ENCODE measurements at regions not wholly inside any gene's neighbourhood (a gene's known extent, or its start where the extent isn't known, plus 50 kb on each side); places are given as distances from the start of the nearest gene placed in this dataset.
"Not testable (repeated sequence)": the region's sequence is repeated elsewhere in the genome, so short reads cannot be mapped to it uniquely, and the experiment has no call there.

- no peak for DNase-seq
Measured at GRCh38 chr2:103169861-103170260, 408.0 kb downstream of the TMEM182 start.

- no peak for DNase-seq
Measured at GRCh38 chr2:103172821-103173220, 411.0 kb downstream of the TMEM182 start.

DNA sequence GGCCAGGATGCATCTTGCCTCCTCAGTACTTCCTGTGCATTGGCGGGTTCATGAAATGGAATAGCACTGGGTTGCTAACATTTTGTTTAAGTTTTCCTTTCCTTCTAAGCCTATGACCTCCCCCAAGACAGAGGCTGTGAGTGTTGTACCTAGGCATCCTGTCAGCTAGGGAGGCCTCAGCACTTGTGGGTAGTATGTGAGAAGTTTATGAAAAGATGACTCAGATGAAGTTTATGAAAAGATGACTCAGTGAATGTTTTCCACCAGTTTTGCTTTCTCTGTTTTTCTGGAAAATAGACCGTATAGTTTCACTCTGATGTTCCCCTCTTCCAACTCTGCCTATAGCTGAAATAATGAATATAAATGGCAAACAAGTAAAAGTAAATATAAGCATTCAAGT is 412.9 kb downstream of the TMEM182 start:
- DNase-seq = no peak

DNA sequence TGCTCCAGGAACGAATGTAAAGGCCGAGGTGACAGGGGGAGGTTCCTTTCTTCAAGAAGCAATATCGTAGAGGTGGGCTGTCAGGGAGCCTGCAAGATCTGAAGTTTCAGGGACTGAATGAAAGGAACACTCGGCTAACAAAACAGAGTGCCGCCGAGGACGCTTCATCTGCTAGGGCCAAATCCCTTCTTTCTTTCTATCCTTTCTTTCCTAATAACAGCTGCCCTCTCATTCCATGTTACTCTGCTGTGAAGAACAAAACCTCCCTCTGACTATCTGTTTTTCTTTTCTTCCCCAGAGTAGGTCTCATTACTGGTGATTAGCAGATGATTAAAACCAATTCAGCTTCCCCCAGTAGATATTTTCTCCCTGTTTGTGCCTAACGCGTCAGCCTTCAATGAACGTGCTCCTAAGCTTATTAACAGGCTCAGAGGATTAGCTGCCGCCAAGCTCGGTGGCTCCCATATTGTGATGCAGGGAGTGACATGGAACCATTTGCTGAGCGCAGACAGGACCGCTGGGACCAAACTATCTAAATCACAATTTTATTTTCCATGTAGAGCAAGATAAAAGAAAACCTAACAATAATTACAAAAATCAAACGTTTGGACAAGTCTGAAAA is 414.6 kb downstream of the TMEM182 start:
- DNase-seq = no peak

GRCh38 chr2:103179798-103180197 is 418.0 kb downstream of the TMEM182 start:
- no peak for DNase-seq

DNA sequence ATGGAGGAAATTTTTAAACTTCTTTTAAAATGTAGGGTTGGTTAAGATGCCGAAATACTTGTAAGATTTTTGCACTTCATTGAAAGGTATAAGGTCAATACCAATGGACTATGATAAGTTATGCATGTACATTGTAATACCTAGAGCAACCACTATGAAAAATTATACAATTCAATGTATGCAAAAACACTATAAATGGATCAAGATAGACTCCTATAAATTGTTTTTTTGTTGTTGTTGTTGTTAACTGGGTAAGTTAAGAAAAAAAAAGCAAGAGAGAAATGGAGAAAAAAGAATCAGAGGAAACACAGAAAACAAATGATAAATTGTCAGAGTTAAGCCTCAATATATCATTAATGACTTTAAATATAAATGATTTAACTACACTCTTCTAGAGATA is 421.2 kb downstream of the TMEM182 start:
- no peak for DNase-seq

DNA sequence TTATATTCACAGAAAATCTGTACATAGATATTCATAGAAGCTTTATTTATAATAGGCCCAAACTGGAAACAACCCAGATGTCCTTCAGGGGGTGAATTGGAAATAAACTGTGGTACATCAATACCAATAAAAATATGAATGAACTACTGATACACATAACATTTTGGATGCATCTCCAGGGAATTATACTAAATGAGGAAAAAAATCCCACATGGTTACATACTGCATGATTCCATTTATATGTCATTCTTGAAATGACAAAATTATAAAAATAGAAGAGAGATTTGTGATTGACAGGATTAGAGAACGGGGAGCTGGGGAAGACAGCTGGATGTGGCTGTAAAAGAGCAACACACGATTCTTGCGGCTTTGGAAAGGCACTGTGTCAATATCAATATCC is 435.0 kb downstream of the TMEM182 start:
- DNase-seq = no peak

- not testable (repeated sequence) for DNase-seq
Measured at GRCh38 chr2:103200774-103201173, 438.9 kb downstream of the TMEM182 start.

- DNase-seq = no peak
Measured at GRCh38 chr2:103208916-103209315, 447.1 kb downstream of the TMEM182 start.

- DNase-seq = no peak
Measured at GRCh38 chr2:103213028-103213542, 451.3 kb downstream of the TMEM182 start.

DNA sequence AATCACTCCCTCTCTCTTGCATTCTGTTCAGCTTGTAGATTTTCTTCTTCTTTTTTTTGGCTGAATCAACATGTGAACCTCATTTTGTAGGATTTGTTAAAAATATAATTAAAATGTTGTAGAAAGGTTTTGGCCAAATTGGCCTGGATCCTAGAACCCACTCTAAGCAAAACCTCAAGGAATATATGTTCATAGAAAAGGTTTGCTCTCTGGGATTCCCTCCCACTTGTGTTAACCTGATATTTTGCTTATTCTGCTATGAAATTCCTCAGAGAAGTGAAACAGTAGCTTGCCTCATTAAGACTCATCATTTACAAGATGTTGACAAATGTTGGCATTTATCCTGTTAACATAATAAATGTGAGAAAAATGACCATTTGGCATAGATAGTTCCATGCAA is 456.7 kb downstream of the TMEM182 start:
- no peak for DNase-seq

- no peak for DNase-seq
Measured at GRCh38 chr2:103219398-103219797, 457.6 kb downstream of the TMEM182 start.

- no peak for DNase-seq
Measured at GRCh38 chr2:103222969-103223368, 461.1 kb downstream of the TMEM182 start.

DNA sequence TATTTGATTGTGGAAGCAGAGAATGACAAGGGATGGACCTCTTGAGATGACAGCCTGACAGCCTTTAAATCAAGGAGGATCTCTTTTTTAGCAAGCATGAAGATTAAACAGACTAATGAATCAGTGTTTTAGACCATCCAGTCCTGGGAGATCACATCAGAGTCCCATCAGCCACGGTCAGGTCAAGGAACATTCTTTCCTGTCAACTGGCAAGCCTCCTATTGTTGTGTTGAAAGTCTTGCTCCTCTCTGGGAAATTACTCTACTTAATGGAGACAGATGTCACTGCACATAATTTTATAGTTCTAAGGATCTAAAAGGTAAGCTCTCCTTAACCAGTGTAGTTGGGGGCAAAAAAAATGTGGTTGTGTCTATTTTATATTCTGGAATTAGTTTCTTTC is 469.0 kb downstream of the TMEM182 start:
- DNase-seq = no peak

DNA sequence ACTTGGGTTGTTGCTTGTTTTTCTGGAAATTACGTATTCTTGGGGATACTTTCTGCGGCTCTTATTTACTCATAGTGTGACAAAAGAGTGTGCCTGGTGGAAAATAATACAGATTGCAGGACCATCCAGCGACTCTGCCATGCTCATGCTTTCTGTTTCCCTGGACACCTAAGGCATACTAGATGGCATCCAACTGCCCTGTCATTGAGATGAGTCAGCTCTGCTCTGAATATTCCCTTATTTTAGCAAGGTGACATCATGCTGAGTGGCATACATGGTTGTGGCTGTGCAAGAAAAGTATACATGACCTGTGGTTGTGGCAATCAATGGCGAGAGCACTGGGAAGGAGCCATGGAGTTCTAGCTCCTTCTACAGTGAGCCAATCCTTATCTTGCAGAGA is 471.0 kb downstream of the TMEM182 start:
- no peak for DNase-seq

GRCh38 chr2:103233691-103234090 is 471.9 kb downstream of the TMEM182 start:
- no peak for DNase-seq

DNA sequence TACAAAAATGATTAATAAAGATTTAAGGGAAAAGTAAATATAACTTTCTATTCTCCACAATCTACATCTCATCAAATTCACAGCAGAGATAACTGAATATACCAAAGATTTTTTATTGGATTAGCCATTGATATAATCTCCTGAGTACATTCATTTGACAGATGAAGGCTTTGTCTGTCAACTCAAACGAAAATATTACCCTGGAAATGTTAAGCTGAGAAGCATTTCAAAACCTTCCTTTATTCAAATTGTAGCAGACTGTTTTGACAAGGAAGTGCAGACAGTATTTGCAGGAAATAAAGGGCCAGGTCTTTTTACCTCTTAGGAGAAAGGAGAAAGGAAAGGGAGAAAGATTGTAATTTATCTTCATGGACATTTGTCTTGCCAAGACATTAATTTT is 473.5 kb downstream of the TMEM182 start:
- DNase-seq = no peak

- DNase-seq = no peak
Measured at GRCh38 chr2:103249462-103249861, 487.6 kb downstream of the TMEM182 start.

DNA sequence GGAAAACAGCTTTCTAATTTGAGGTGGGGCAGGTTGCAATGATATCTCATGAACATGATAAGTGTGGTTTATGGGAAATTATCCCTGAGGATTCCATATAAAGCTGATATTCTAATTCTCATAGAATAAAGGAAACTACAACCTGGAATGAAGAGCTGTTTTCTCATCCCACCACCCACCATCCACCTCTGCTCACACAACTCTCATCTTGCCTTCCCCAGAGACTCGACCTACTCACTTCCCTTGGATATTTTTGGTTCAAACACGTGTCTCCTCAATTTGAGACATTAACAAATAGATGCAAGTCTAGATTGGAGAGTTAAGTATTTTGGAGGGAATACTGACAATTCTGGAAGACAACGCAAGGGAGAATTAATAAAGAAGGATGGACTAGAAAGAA is 490.9 kb downstream of the TMEM182 start:
- no peak for DNase-seq

- no peak for DNase-seq
Measured at GRCh38 chr2:103254611-103255010, 492.8 kb downstream of the TMEM182 start.

- DNase-seq = no peak
Measured at GRCh38 chr2:103264058-103264768, 502.4 kb downstream of the TMEM182 start.

GRCh38 chr2:103265521-103265920 is 503.7 kb downstream of the TMEM182 start:
- DNase-seq = no peak

- DNase-seq = no peak
Measured at GRCh38 chr2:103268841-103269498, 507.1 kb downstream of the TMEM182 start.

- DNase-seq = no peak
Measured at GRCh38 chr2:103276869-103277268, 515.0 kb downstream of the TMEM182 start.

Measured in NCI-H510A treated with DMSO at 0.1 percent for 48 hours (cell line).